ENCODE measurements at regions not wholly inside any gene's neighbourhood (a gene's known extent, or its start where the extent isn't known, plus 50 kb on each side); places are given as distances from the start of the nearest gene placed in this dataset.

- Histone ChIP-seq H3K4me1 (ENCODE audit: control insufficient read depth, extremely low read depth, insufficient read depth, low read length) (no peaks in the 10 kb centered on the region), H3K27ac (ENCODE audit: control insufficient read depth, insufficient read depth, low read length) (no peak overlapping the region), H3K9ac (ENCODE audit: control insufficient read depth, extremely low read depth, insufficient read depth, low read length) (no peak overlapping the region), H3K36me3 (ENCODE audit: control insufficient read depth in 2 of 2, extremely low read depth in 1 of 2, insufficient read depth in 2 of 2, low read length in 2 of 2) (no peaks in the 10 kb centered on the region), H3K9me1 (ENCODE audit: control insufficient read depth, extremely low read depth, insufficient read depth, low read length) (no peaks in the 10 kb centered on the region), H3K79me2 (ENCODE audit: control insufficient read depth, insufficient read depth, low read length) (no peaks in the 10 kb centered on the region), H3K4me2 (ENCODE audit: control insufficient read depth, extremely low read depth, insufficient read depth, low read depth, low read length) (no peak overlapping the region), H4K20me1 (ENCODE audit: control insufficient read depth, extremely low read depth, insufficient read depth, low read length) (no peaks in the 10 kb centered on the region), H3K9me3 (ENCODE audit: control insufficient read depth, low read depth, low read length) (no peaks in the 10 kb centered on the region), H3K4me3 (ENCODE audit: control insufficient read depth in 2 of 3, extremely low read depth in 1 of 3, insufficient read depth in 2 of 3, low read depth in 1 of 3, low read length in 3 of 3) (no peak overlapping the region), H3K27me3 (ENCODE audit: control insufficient read depth, extremely low read depth, insufficient read depth, low read length) (no peaks in the 10 kb centered on the region), H2AFZ (ENCODE audit: control insufficient read depth, low read length) (no peak overlapping the region)
- DNase-seq (ENCODE audit: low read depth, low spot score) (no peak), FAIRE-seq (no peak)
- dilution Hi-C loops (cut with MboI; ENCODE audit: extremely low pct_ligation_motif_present, low sequenced_read_pairs): no loop called here
- no peak for TF ChIP-seq EZH2 (IDR thresholded peaks at IDR 0.05; ENCODE audit: low read length)
These were observed 176.0 kb upstream of the FREM1 start for GRCh38 chr9:15086156-15086763.

- no peaks in the 10 kb centered on the region for H3K9me1 ChIP-seq (ENCODE audit: control insufficient read depth, extremely low read depth, insufficient read depth, low read length)
- FAIRE-seq (no peak), DNase-seq (ENCODE audit: low read depth, low spot score) (no peak)
- H2AFZ ChIP-seq (ENCODE audit: control insufficient read depth, low read length): no peak overlapping the region
- H3K79me2 ChIP-seq (ENCODE audit: control insufficient read depth, insufficient read depth, low read length): no peaks in the 10 kb centered on the region
- dilution Hi-C loops (cut with MboI; ENCODE audit: extremely low pct_ligation_motif_present, low sequenced_read_pairs): no loop called here
- H3K4me2 ChIP-seq (ENCODE audit: control insufficient read depth, extremely low read depth, insufficient read depth, low read depth, low read length): no peak overlapping the region
- TF ChIP-seq CTCF (optimal IDR thresholded peaks at IDR 0.05 in 1 of 3, IDR thresholded peaks at IDR 0.05 in 1 of 3, conservative IDR thresholded peaks at IDR 0.05 in 1 of 3; ENCODE audit: extremely low read depth in 1 of 3, insufficient read depth in 2 of 3, low read length in 3 of 3) (no peak), EZH2 (IDR thresholded peaks at IDR 0.05; ENCODE audit: low read length) (no peak)
- no peak overlapping the region for H3K27ac ChIP-seq (ENCODE audit: control insufficient read depth, insufficient read depth, low read length)
- no peaks in the 10 kb centered on the region for H3K4me1 ChIP-seq (ENCODE audit: control insufficient read depth, extremely low read depth, insufficient read depth, low read length)
- H3K36me3 ChIP-seq (ENCODE audit: control insufficient read depth in 2 of 2, extremely low read depth in 1 of 2, insufficient read depth in 2 of 2, low read length in 2 of 2): no peaks in the 10 kb centered on the region
- H4K20me1 ChIP-seq (ENCODE audit: control insufficient read depth, extremely low read depth, insufficient read depth, low read length): no peaks in the 10 kb centered on the region
- no peaks in the 10 kb centered on the region for H3K9me3 ChIP-seq (ENCODE audit: control insufficient read depth, low read depth, low read length)
- H3K4me3 ChIP-seq (ENCODE audit: control insufficient read depth in 2 of 3, extremely low read depth in 1 of 3, insufficient read depth in 2 of 3, low read depth in 1 of 3, low read length in 3 of 3): no peak overlapping the region
- no peak overlapping the region for H3K9ac ChIP-seq (ENCODE audit: control insufficient read depth, extremely low read depth, insufficient read depth, low read length)
- no peaks in the 10 kb centered on the region for H3K27me3 ChIP-seq (ENCODE audit: control insufficient read depth, extremely low read depth, insufficient read depth, low read length)
These were observed 171.0 kb upstream of the FREM1 start for GRCh38 chr9:15081021-15081753.
